ENCODE measurements at regions not wholly inside any gene's neighbourhood (a gene's known extent, or its start where the extent isn't known, plus 50 kb on each side); places are given as distances from the start of the nearest gene placed in this dataset.
"Not testable (repeated sequence)": the region's sequence is repeated elsewhere in the genome, so short reads cannot be mapped to it uniquely, and the experiment has no call there.

DNA sequence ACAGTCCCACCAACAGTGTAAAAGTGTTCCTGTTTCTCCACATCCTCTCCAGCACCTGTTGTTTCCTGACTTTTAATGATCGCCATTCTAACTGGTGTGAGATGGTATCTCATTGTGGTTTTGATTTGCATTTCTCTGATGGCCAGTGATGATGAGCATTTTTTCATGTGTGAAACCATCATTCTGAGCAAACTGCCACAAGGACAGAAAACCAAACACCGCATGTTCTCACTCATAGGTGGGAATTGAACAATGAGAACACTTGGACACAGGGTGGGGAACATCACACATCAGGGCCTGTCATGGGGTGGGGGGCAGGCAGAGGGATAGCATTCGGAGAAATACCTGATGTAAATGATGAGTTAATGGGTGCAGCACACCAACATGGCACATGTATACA lies 240.8 kb downstream of the FAT3 start:
- peaks cover 25% of the 10 kb centered on the region for H3K4me1 Mint-ChIP-seq
- H3K4me3 Mint-ChIP-seq; H3K27ac ChIP-seq (ENCODE audit: low read depth); H3K4me3 ChIP-seq; H3K9me3 Mint-ChIP-seq; H3K36me3 Mint-ChIP-seq (ENCODE audit: low read depth); H4K20me1 ChIP-seq (replicated peaks; ENCODE audit: insufficient read depth); H3K4me2 ChIP-seq; H3K27me3 ChIP-seq (ENCODE audit: insufficient read depth); H3K27ac Mint-ChIP-seq; H3K36me3 ChIP-seq (ENCODE audit: insufficient read depth); H2AFZ ChIP-seq; H3K27me3 Mint-ChIP-seq (ENCODE audit: insufficient read depth, low read depth, poor library complexity); DNase-seq (ENCODE audit: low spot score); ATAC-seq; H3K9me2 ChIP-seq (ENCODE audit: insufficient read depth); H3F3A ChIP-seq (replicated peaks; ENCODE audit: low read depth): not testable (repeated sequence)
- Histone ChIP-seq H3K79me2 (replicated peaks; ENCODE audit: insufficient read depth) (peaks cover 83% of the 10 kb centered on the region), H3K4me1 (ENCODE audit: insufficient read depth) (peaks cover 17% of the 10 kb centered on the region)

DNA sequence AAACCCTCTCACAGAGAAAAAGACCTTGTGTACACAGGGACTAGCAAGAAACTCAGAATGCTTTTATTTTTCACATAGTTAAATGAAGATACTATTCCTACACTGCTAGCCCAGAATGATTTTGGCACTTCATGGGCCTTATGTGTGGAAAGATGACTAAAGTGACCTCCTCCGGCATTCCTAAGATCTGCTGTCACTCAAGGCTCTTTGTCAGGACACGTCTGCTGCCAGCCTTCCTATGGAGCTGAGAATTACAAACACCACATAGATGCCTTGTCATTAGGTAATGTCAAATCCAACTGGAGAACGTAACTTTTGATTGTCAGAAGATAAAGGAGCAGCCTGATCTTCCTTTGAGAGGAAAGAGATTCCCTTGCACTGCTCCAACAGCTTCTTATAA lies 249.1 kb downstream of the FAT3 start:
- Mint-ChIP-seq H3K27me3 (ENCODE audit: insufficient read depth, low read depth, poor library complexity) (no peaks in the 10 kb centered on the region), H3K9me3 (no peaks in the 10 kb centered on the region), H3K36me3 (ENCODE audit: low read depth) (no peaks in the 10 kb centered on the region), H3K4me3 (no peak overlapping the region), H3K4me1 (peaks cover 32% of the 10 kb centered on the region), H3K27ac (no peak overlapping the region)
- ATAC-seq (no peak), DNase-seq (ENCODE audit: low spot score) (no peak)
- 0 out of 2 replicates have a peak, but pooled peaks cover 5% of the 10 kb centered on the region for H3K9me2 ChIP-seq (ENCODE audit: insufficient read depth)
- no peak overlapping the region for H3K27ac ChIP-seq (ENCODE audit: low read depth)
- no peak overlapping the region for H2AFZ ChIP-seq
- no peak overlapping the region for H3K4me3 ChIP-seq
- H3K79me2 ChIP-seq (replicated peaks; ENCODE audit: insufficient read depth) = peaks cover 65% of the 10 kb centered on the region
- no peak overlapping the region for H3K4me2 ChIP-seq
- peaks cover 5% of the 10 kb centered on the region; the same call in 1 of the 2 replicates for H3K4me1 ChIP-seq (ENCODE audit: insufficient read depth)
- H3K36me3 ChIP-seq (ENCODE audit: insufficient read depth) = no peaks in the 10 kb centered on the region
- H3F3A ChIP-seq (replicated peaks; ENCODE audit: low read depth) = no peaks in the 10 kb centered on the region
- H3K27me3 ChIP-seq (ENCODE audit: insufficient read depth) = no peaks in the 10 kb centered on the region
- H4K20me1 ChIP-seq (replicated peaks; ENCODE audit: insufficient read depth) = no peaks in the 10 kb centered on the region
- TF ChIP-seq NANOG (IDR thresholded peaks at IDR 0.05; ENCODE audit: borderline replicate concordance) (no peak), CREB1 (CRISPR knock-in tag; IDR thresholded peaks at IDR 0.05; ENCODE audit: low read depth) (no peak), ZNF331 (CRISPR knock-in tag; IDR thresholded peaks at IDR 0.05; ENCODE audit: low read depth) (no peak), STAT1 (IDR thresholded peaks at IDR 0.05; ENCODE audit: unreplicated experiment) (no peak), POLR2AphosphoS5 (IDR thresholded peaks at IDR 0.05; ENCODE audit: low read depth) (no peak), REST (IDR thresholded peaks at IDR 0.05; ENCODE audit: unreplicated experiment) (no peak), JUNB (IDR thresholded peaks at IDR 0.05; ENCODE audit: unreplicated experiment) (no peak), EZH2 (IDR thresholded peaks at IDR 0.05; ENCODE audit: low read depth, unreplicated experiment) (no peak), EZH2phosphoT487 (IDR thresholded peaks at IDR 0.05; ENCODE audit: unreplicated experiment) (no peak)
- TF ChIP-seq, protein P1, sequence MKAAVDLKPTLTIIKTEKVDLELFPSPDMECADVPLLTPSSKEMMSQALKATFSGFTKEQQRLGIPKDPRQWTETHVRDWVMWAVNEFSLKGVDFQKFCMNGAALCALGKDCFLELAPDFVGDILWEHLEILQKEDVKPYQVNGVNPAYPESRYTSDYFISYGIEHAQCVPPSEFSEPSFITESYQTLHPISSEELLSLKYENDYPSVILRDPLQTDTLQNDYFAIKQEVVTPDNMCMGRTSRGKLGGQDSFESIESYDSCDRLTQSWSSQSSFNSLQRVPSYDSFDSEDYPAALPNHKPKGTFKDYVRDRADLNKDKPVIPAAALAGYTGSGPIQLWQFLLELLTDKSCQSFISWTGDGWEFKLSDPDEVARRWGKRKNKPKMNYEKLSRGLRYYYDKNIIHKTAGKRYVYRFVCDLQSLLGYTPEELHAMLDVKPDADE (IDR thresholded peaks at IDR 0.05) = no peak
- TF ChIP-seq, protein P2, sequence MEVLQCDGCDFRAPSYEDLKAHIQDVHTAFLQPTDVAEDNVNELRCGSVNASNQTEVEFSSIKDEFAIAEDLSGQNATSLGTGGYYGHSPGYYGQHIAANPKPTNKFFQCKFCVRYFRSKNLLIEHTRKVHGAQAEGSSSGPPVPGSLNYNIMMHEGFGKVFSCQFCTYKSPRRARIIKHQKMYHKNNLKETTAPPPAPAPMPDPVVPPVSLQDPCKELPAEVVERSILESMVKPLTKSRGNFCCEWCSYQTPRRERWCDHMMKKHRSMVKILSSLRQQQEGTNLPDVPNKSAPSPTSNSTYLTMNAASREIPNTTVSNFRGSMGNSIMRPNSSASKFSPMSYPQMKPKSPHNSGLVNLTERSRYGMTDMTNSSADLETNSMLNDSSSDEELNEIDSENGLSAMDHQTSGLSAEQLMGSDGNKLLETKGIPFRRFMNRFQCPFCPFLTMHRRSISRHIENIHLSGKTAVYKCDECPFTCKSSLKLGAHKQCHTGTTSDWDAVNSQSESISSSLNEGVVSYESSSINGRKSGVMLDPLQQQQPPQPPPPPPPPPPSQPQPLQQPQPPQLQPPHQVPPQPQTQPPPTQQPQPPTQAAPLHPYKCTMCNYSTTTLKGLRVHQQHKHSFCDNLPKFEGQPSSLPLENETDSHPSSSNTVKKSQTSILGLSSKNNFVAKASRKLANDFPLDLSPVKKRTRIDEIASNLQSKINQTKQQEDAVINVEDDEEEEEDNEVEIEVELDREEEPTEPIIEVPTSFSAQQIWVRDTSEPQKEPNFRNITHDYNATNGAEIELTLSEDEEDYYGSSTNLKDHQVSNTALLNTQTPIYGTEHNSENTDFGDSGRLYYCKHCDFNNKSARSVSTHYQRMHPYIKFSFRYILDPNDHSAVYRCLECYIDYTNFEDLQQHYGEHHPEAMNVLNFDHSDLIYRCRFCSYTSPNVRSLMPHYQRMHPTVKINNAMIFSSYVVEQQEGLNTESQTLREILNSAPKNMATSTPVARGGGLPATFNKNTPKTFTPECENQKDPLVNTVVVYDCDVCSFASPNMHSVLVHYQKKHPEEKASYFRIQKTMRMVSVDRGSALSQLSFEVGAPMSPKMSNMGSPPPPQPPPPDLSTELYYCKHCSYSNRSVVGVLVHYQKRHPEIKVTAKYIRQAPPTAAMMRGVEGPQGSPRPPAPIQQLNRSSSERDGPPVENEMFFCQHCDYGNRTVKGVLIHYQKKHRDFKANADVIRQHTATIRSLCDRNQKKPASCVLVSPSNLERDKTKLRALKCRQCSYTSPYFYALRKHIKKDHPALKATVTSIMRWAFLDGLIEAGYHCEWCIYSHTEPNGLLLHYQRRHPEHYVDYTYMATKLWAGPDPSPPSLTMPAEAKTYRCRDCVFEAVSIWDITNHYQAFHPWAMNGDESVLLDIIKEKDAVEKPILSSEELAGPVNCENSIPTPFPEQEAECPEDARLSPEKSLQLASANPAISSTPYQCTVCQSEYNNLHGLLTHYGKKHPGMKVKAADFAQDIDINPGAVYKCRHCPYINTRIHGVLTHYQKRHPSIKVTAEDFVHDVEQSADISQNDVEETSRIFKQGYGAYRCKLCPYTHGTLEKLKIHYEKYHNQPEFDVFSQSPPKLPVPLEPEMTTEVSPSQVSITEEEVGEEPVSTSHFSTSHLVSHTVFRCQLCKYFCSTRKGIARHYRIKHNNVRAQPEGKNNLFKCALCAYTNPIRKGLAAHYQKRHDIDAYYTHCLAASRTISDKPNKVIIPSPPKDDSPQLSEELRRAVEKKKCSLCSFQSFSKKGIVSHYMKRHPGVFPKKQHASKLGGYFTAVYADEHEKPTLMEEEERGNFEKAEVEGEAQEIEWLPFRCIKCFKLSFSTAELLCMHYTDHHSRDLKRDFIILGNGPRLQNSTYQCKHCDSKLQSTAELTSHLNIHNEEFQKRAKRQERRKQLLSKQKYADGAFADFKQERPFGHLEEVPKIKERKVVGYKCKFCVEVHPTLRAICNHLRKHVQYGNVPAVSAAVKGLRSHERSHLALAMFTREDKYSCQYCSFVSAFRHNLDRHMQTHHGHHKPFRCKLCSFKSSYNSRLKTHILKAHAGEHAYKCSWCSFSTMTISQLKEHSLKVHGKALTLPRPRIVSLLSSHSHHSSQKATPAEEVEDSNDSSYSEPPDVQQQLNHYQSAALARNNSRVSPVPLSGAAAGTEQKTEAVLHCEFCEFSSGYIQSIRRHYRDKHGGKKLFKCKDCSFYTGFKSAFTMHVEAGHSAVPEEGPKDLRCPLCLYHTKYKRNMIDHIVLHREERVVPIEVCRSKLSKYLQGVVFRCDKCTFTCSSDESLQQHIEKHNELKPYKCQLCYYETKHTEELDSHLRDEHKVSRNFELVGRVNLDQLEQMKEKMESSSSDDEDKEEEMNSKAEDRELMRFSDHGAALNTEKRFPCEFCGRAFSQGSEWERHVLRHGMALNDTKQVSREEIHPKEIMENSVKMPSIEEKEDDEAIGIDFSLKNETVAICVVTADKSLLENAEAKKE (CRISPR knock-in tag; IDR thresholded peaks at IDR 0.05) = no peak

Data from GM23338 (cell line).